HEK293 (cell line): ENCODE measurements at regions not wholly inside any gene's neighbourhood (a gene's known extent, or its start where the extent isn't known, plus 50 kb on each side); places are given as distances from the start of the nearest gene placed in this dataset.

Experiments
- CTCF ChIA-PET: fragments of 350-600 bp; formaldehyde crosslinking; extraction: SDS; loops from one replicate; lab custom pipeline; 2021; ENCODE audit warnings: antibody characterized with exemption; lab: Yijun Ruan, JAX
- POLR2A ChIA-PET: fragments of 300-600 bp; formaldehyde crosslinking; extraction: SDS; loops from one replicate; lab custom pipeline; 2020; ENCODE audit warnings: antibody characterized with exemption, inconsistent platforms; lab: Yijun Ruan, JAX
- H3K27ac ChIP-seq: fragments of 200-500 bp; sonication (Bioruptor generic); 2 replicates; pipeline ENCODE4 v1.5.1; 2014; ENCODE audit warnings: low read depth, low read length, control low read depth, inconsistent platforms; ENCODE audit errors: extremely low read depth
- H3K36me3 ChIP-seq, 2 experiments: fragments of 200-500 bp in 1 of 2; sonication (Bioruptor generic) in 1 of 2; 1 replicate in 1 of 2; 2 replicates in 1 of 2; pipeline ENCODE4 v1.5.1; 2014 to 2017; ENCODE audit warnings: inconsistent platforms in 2 of 2, low read length in 2 of 2; ENCODE audit not compliant: control insufficient read depth in 2 of 2, insufficient read depth in 1 of 2
- H3K4me1 ChIP-seq: fragments of 200-500 bp; sonication (Bioruptor generic); 2 replicates; pipeline ENCODE4 v1.5.1; 2014; ENCODE audit warnings: mild to moderate bottlenecking, low read length, inconsistent platforms; ENCODE audit not compliant: control insufficient read depth, insufficient read depth
- H3K4me3 ChIP-seq: 2 replicates; pipeline ENCODE4 v1.5.1; 2011; ENCODE audit warnings: low read depth, mild to moderate bottlenecking, control low read depth, low read length, moderate library complexity
- H3K9me3 ChIP-seq: fragments of 200-500 bp; sonication (Bioruptor generic); 2 replicates; pipeline ENCODE4 v1.5.1; 2014; ENCODE audit warnings: low read depth, low read length, inconsistent platforms; ENCODE audit not compliant: control insufficient read depth, insufficient read depth
- GLI2 ChIP-seq: fragments of 450-650 bp; formaldehyde crosslinking; IDR thresholded peaks from 2 replicates; pipeline ENCODE4; 2017; ENCODE audit warnings: missing biosample characterization, missing genetic modification characterization, low read depth, borderline replicate concordance
- GLI4 ChIP-seq: fragments of 450-650 bp; formaldehyde crosslinking; IDR thresholded peaks from 2 replicates; pipeline ENCODE4 v1.5.1; 2016; ENCODE audit warnings: missing biosample characterization, missing genetic modification characterization
- SALL2 ChIP-seq: fragments of 450-650 bp; formaldehyde crosslinking; IDR thresholded peaks from 2 replicates; pipeline ENCODE4 v1.5.0; 2017; ENCODE audit warnings: missing biosample characterization, mild to moderate bottlenecking, missing genetic modification characterization, borderline replicate concordance
- SCRT2 ChIP-seq: fragments of 450-650 bp; formaldehyde crosslinking; IDR thresholded peaks from 2 replicates; pipeline ENCODE4 v1.5.1; 2016; ENCODE audit warnings: missing biosample characterization, missing genetic modification characterization
- SP7 ChIP-seq: fragments of 450-650 bp; formaldehyde crosslinking; IDR thresholded peaks from 2 replicates; pipeline ENCODE4 v1.5.1; 2016; ENCODE audit warnings: missing biosample characterization, missing genetic modification characterization
- WT1 ChIP-seq: fragments of 450-650 bp; formaldehyde crosslinking; IDR thresholded peaks from 2 replicates; pipeline ENCODE4 v1.5.1; 2016; ENCODE audit warnings: missing biosample characterization, missing genetic modification characterization
- ZBTB6 ChIP-seq: fragments of 450-650 bp; formaldehyde crosslinking; IDR thresholded peaks from 2 replicates; pipeline ENCODE4 v1.5.1; 2017; ENCODE audit warnings: missing biosample characterization, missing genetic modification characterization
- ZBTB8A ChIP-seq: fragments of 450-650 bp; formaldehyde crosslinking; IDR thresholded peaks from 2 replicates; pipeline ENCODE4 v1.5.1; 2016; ENCODE audit warnings: missing biosample characterization, missing genetic modification characterization
- ZNF112 ChIP-seq: fragments of 450-650 bp; formaldehyde crosslinking; IDR thresholded peaks from 2 replicates; pipeline ENCODE4 v1.5.0; 2017; ENCODE audit warnings: missing biosample characterization, missing genetic modification characterization
- ZNF155 ChIP-seq: fragments of 450-650 bp; formaldehyde crosslinking; IDR thresholded peaks from 2 replicates; pipeline ENCODE4 v1.5.1; 2016; ENCODE audit warnings: missing biosample characterization, missing genetic modification characterization
- ZNF174 ChIP-seq: fragments of 450-650 bp; formaldehyde crosslinking; IDR thresholded peaks from 2 replicates; pipeline ENCODE4 v1.5.0; 2017; ENCODE audit warnings: missing biosample characterization, mild to moderate bottlenecking, missing genetic modification characterization
- ZNF175 ChIP-seq: fragments of 450-650 bp; formaldehyde crosslinking; IDR thresholded peaks from 2 replicates; pipeline ENCODE4 v1.5.1; 2016; ENCODE audit warnings: missing biosample characterization, missing genetic modification characterization
- ZNF350 ChIP-seq: fragments of 450-650 bp; formaldehyde crosslinking; IDR thresholded peaks from 2 replicates; pipeline ENCODE4 v1.5.0; 2017; ENCODE audit warnings: missing biosample characterization, mild to moderate bottlenecking, missing genetic modification characterization
- ZNF394 ChIP-seq: fragments of 450-650 bp; formaldehyde crosslinking; IDR thresholded peaks from 2 replicates; pipeline ENCODE4 v1.5.1; 2016; ENCODE audit warnings: missing biosample characterization, missing genetic modification characterization, mild to moderate bottlenecking, moderate library complexity, borderline replicate concordance
- ZNF501 ChIP-seq: fragments of 450-650 bp; formaldehyde crosslinking; IDR thresholded peaks from 2 replicates; pipeline ENCODE4 v1.5.1; 2016; ENCODE audit warnings: missing biosample characterization, missing genetic modification characterization
- ZNF558 ChIP-seq: fragments of 450-650 bp; formaldehyde crosslinking; IDR thresholded peaks from 2 replicates; pipeline ENCODE4 v1.5.1; 2016; ENCODE audit warnings: missing biosample characterization, missing genetic modification characterization
- ZNF585B ChIP-seq: fragments of 450-650 bp; formaldehyde crosslinking; IDR thresholded peaks from 2 replicates; pipeline ENCODE4 v1.5.1; 2016; ENCODE audit warnings: missing biosample characterization, missing genetic modification characterization
- ZNF621 ChIP-seq: fragments of 450-650 bp; formaldehyde crosslinking; IDR thresholded peaks from 2 replicates; pipeline ENCODE4 v1.5.1; 2017; ENCODE audit warnings: missing biosample characterization, missing genetic modification characterization
- ZNF701 ChIP-seq: fragments of 450-650 bp; formaldehyde crosslinking; IDR thresholded peaks from 2 replicates; pipeline ENCODE4 v1.5.1; 2016; ENCODE audit warnings: missing biosample characterization, missing genetic modification characterization
- ZNF837 ChIP-seq: fragments of 450-650 bp; formaldehyde crosslinking; IDR thresholded peaks from 2 replicates; pipeline ENCODE4 v1.5.1; 2016; ENCODE audit warnings: missing biosample characterization, missing genetic modification characterization
- ZSCAN16 ChIP-seq: fragments of 450-650 bp; formaldehyde crosslinking; IDR thresholded peaks from 2 replicates; pipeline ENCODE4 v1.5.1; 2016; ENCODE audit warnings: missing biosample characterization, missing genetic modification characterization
- ZSCAN30 ChIP-seq: fragments of 450-650 bp; IDR thresholded peaks from 2 replicates; pipeline ENCODE4 v1.5.1; 2018; ENCODE audit warnings: missing biosample characterization, mild to moderate bottlenecking, missing genetic modification characterization, moderate library complexity
- ZSCAN4 ChIP-seq: fragments of 450-650 bp; formaldehyde crosslinking; IDR thresholded peaks from 2 replicates; pipeline ENCODE4 v1.5.1; 2017; ENCODE audit warnings: missing biosample characterization, missing genetic modification characterization
- ZXDB ChIP-seq: fragments of 450-650 bp; formaldehyde crosslinking; IDR thresholded peaks from 2 replicates; pipeline ENCODE4 v1.5.1; 2016; ENCODE audit warnings: missing biosample characterization, missing genetic modification characterization

- H3K4me1 ChIP-seq = no peaks in the 10 kb centered on the region
- H3K27ac ChIP-seq = no peak overlapping the region
- TF ChIP-seq ZNF558 (tag by site-specific recombination) = no peak
- TF ChIP-seq ZXDB (tag by site-specific recombination) = no peak
- TF ChIP-seq ZNF394 (tag by site-specific recombination) = no peak
- no peak for TF ChIP-seq ZNF350
- TF ChIP-seq ZNF621 = no peak
- TF ChIP-seq ZBTB8A = no peak
- no peak for TF ChIP-seq ZNF155 (tag by site-specific recombination)
- TF ChIP-seq ZNF174 = no peak
- no peaks in the 10 kb centered on the region for H3K9me3 ChIP-seq
- H3K36me3 ChIP-seq = no peaks in the 10 kb centered on the region
- ChIA-PET CTCF (interaction anchor here (0.6 kb wide), 1 partner anchor 20 kb away, joined by 3 read pairs; no protein-coding TSS in a partner anchor), POLR2A (no interaction called here)
- no peak overlapping the region for H3K4me3 ChIP-seq
Observed at GRCh38 chr3:148265841-148266240, 431.9 kb upstream of the AGTR1 start.

GRCh38 chr3:148266341-148266740 is 431.4 kb upstream of the AGTR1 start:
- H3K27ac ChIP-seq = no peak overlapping the region
- no peaks in the 10 kb centered on the region for H3K36me3 ChIP-seq
- no peaks in the 10 kb centered on the region for H3K9me3 ChIP-seq
- TF ChIP-seq ZNF175 (tag by site-specific recombination) = no peak
- no peak for TF ChIP-seq ZNF394 (tag by site-specific recombination)
- no peak for TF ChIP-seq ZNF585B (tag by site-specific recombination)
- TF ChIP-seq ZBTB6 (tag by site-specific recombination) = no peak
- no peak for TF ChIP-seq ZNF701 (tag by site-specific recombination)
- no peak for TF ChIP-seq ZNF112
- TF ChIP-seq SP7 (tag by site-specific recombination) = no peak
- TF ChIP-seq ZSCAN30 (tag by site-specific recombination) = no peak
- POLR2A ChIA-PET = no interaction called here
- H3K4me1 ChIP-seq = no peaks in the 10 kb centered on the region
- no peak overlapping the region for H3K4me3 ChIP-seq
- CTCF ChIA-PET = no interaction called here

- ChIA-PET CTCF (interaction anchor here (0.6 to 0.7 kb wide), 2 partner anchors 18 to 77 kb away, joined by 3 read pairs; no protein-coding TSS in a partner anchor), POLR2A (no interaction called here)
- Histone ChIP-seq H3K4me3 (no peak overlapping the region), H3K9me3 (no peaks in the 10 kb centered on the region), H3K36me3 (no peaks in the 10 kb centered on the region), H3K27ac (no peak overlapping the region), H3K4me1 (no peaks in the 10 kb centered on the region)
- TF ChIP-seq ZSCAN16 (tag by site-specific recombination) (no peak), ZNF501 (no peak), SCRT2 (tag by site-specific recombination) (no peak), GLI2 (tag by site-specific recombination) (no peak), ZNF837 (tag by site-specific recombination) (no peak), ZNF701 (tag by site-specific recombination) (no peak), SALL2 (tag by site-specific recombination) (no peak), WT1 (tag by site-specific recombination) (no peak), GLI4 (no peak), ZSCAN4 (tag by site-specific recombination) (no peak)
Observed at GRCh38 chr3:148269816-148270215, 427.9 kb upstream of the AGTR1 start.
